ENCODE measurements at regions not wholly inside any gene's neighbourhood (a gene's known extent, or its start where the extent isn't known, plus 50 kb on each side); places are given as distances from the start of the nearest gene placed in this dataset.
"Not testable (repeated sequence)": the region's sequence is repeated elsewhere in the genome, so short reads cannot be mapped to it uniquely, and the experiment has no call there.

- in situ Hi-C loops (cut with HindIII; ENCODE audit: low sequenced_read_pairs) = no loop called here
Measured at GRCh38 chr5:126002222-126002897, 420.8 kb upstream of the GRAMD2B start.

GRCh38 chr5:126003309-126003708 is 419.9 kb upstream of the GRAMD2B start:
- in situ Hi-C loops (cut with HindIII; ENCODE audit: low sequenced_read_pairs) = no loop called here

- in situ Hi-C loops (cut with HindIII; ENCODE audit: low sequenced_read_pairs) = no loop called here
Measured at GRCh38 chr5:126004636-126005035, 418.6 kb upstream of the GRAMD2B start.

- in situ Hi-C loops (cut with HindIII; ENCODE audit: low sequenced_read_pairs) = no loop called here
Measured at GRCh38 chr5:126007841-126008240, 415.4 kb upstream of the GRAMD2B start.

GRCh38 chr5:126009566-126009965 is 413.6 kb upstream of the GRAMD2B start:
- in situ Hi-C loops (cut with HindIII; ENCODE audit: low sequenced_read_pairs) = no loop called here

- in situ Hi-C loops (cut with HindIII; ENCODE audit: low sequenced_read_pairs) = not testable (repeated sequence)
Measured at GRCh38 chr5:126011526-126011925, 411.7 kb upstream of the GRAMD2B start.

- in situ Hi-C loops (cut with HindIII; ENCODE audit: low sequenced_read_pairs) = no loop called here
Measured at GRCh38 chr5:126014676-126015075, 408.5 kb upstream of the GRAMD2B start.

- in situ Hi-C loops (cut with HindIII; ENCODE audit: low sequenced_read_pairs) = no loop called here
Measured at GRCh38 chr5:126015235-126016181, 407.7 kb upstream of the GRAMD2B start.

GRCh38 chr5:126016256-126016655 is 407.0 kb upstream of the GRAMD2B start:
- in situ Hi-C loops (cut with HindIII; ENCODE audit: low sequenced_read_pairs) = no loop called here

- in situ Hi-C loops (cut with HindIII; ENCODE audit: low sequenced_read_pairs) = no loop called here
Measured at GRCh38 chr5:126017096-126017495, 406.1 kb upstream of the GRAMD2B start.

GRCh38 chr5:126020770-126021169 is 402.4 kb upstream of the GRAMD2B start:
- in situ Hi-C loops (cut with HindIII; ENCODE audit: low sequenced_read_pairs) = no loop called here

GRCh38 chr5:126023994-126024441 is 399.2 kb upstream of the GRAMD2B start:
- in situ Hi-C loops (cut with HindIII; ENCODE audit: low sequenced_read_pairs) = no loop called here

- in situ Hi-C loops (cut with HindIII; ENCODE audit: low sequenced_read_pairs) = no loop called here
Measured at GRCh38 chr5:126027149-126027548, 396.1 kb upstream of the GRAMD2B start.

GRCh38 chr5:126027652-126028051 is 395.6 kb upstream of the GRAMD2B start:
- in situ Hi-C loops (cut with HindIII; ENCODE audit: low sequenced_read_pairs) = no loop called here

- in situ Hi-C loops (cut with HindIII; ENCODE audit: low sequenced_read_pairs) = no loop called here
Measured at GRCh38 chr5:126028336-126028735, 394.9 kb upstream of the GRAMD2B start.

- in situ Hi-C loops (cut with HindIII; ENCODE audit: low sequenced_read_pairs) = not testable (repeated sequence)
Measured at GRCh38 chr5:126029282-126029681, 393.9 kb upstream of the GRAMD2B start.

- in situ Hi-C loops (cut with HindIII; ENCODE audit: low sequenced_read_pairs) = no loop called here
Measured at GRCh38 chr5:126030698-126031097, 392.5 kb upstream of the GRAMD2B start.

GRCh38 chr5:126031989-126032716 is 391.1 kb upstream of the GRAMD2B start:
- in situ Hi-C loops (cut with HindIII; ENCODE audit: low sequenced_read_pairs) = no loop called here

GRCh38 chr5:126043688-126044087 is 379.5 kb upstream of the GRAMD2B start:
- in situ Hi-C loops (cut with HindIII; ENCODE audit: low sequenced_read_pairs) = no loop called here

- in situ Hi-C loops (cut with HindIII; ENCODE audit: low sequenced_read_pairs) = no loop called here
Measured at GRCh38 chr5:126044111-126044668, 379.0 kb upstream of the GRAMD2B start.

All from DLD1 (cell line).